OCI-LY3 (cell line): ENCODE measurements at regions not wholly inside any gene's neighbourhood (a gene's known extent, or its start where the extent isn't known, plus 50 kb on each side); places are given as distances from the start of the nearest gene placed in this dataset.

ENCODE experiments used
- EZH2phosphoT487 ChIP-seq: fragments of 200-600 bp; shearing (Covaris generic); IDR thresholded peaks from 2 replicates; pipeline ENCODE4 v1.6.1; 2018; ENCODE audit warnings: antibody characterized with exemption, mixed run types, low read depth
- TF ChIP-seq, protein P1 (sequence below): fragments of 200-600, 300-600 bp; sonication (generic); IDR thresholded peaks from 2 replicates; pipeline ENCODE4 v1.5.1; 2014; ENCODE audit warnings: antibody characterized with exemption, low read length, low read depth

DNA sequence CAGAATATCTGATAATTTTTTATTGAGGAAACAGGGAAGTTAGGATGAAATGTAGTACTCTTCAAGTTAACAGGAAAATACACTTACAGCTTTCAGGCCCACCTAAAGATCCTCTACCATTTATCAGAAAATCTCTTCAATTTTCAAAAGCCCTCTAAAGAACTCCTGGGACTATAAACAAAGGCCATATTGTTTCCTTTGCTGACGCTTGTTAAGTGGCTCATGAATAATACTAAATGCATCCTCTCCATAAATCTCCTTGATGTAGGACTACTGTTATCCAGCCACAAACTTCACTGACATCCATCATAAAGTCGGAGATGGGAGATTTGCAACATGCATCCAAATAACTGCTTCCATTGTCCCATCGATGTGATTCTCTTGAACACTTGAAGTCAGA lies 326.5 kb downstream of the ZIC1 start:
- TF ChIP-seq, protein P1, sequence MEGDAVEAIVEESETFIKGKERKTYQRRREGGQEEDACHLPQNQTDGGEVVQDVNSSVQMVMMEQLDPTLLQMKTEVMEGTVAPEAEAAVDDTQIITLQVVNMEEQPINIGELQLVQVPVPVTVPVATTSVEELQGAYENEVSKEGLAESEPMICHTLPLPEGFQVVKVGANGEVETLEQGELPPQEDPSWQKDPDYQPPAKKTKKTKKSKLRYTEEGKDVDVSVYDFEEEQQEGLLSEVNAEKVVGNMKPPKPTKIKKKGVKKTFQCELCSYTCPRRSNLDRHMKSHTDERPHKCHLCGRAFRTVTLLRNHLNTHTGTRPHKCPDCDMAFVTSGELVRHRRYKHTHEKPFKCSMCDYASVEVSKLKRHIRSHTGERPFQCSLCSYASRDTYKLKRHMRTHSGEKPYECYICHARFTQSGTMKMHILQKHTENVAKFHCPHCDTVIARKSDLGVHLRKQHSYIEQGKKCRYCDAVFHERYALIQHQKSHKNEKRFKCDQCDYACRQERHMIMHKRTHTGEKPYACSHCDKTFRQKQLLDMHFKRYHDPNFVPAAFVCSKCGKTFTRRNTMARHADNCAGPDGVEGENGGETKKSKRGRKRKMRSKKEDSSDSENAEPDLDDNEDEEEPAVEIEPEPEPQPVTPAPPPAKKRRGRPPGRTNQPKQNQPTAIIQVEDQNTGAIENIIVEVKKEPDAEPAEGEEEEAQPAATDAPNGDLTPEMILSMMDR = no peak
- TF ChIP-seq EZH2phosphoT487 = no peak
